ENCODE measurements at regions not wholly inside any gene's neighbourhood (a gene's known extent, or its start where the extent isn't known, plus 50 kb on each side); places are given as distances from the start of the nearest gene placed in this dataset.

GRCh38 chr3:55349851-55350250 is 137.3 kb downstream of the WNT5A start:
- ChIA-PET SMC1A (ENCODE audit: uncharacterized antibody, unreplicated experiment) (no interaction called here), POLR2A (interaction anchor here (0.6 kb wide), 1 partner anchor 59 kb away, joined by 3 read pairs; no protein-coding TSS in a partner anchor), CTCF (interaction anchor here (0.6 kb wide), 1 partner anchor 947 kb away, joined by 3 read pairs; no protein-coding TSS in a partner anchor), RAD21 (ENCODE audit: unreplicated experiment) (no interaction called here)
- intact Hi-C loops (cut with micrococcal nuclease; ENCODE audit: unreplicated experiment) (no loop called here), in situ Hi-C loops (cut with MboI) (no loop called here)
- BruUV-seq (replicated peaks) = no TSS peak
- Histone ChIP-seq H3K9ac (ENCODE audit: control insufficient read depth, insufficient read depth, low read length) (no peak overlapping the region), H3K4me3 (no peak overlapping the region), H3K4me1 (ENCODE audit: control insufficient read depth, insufficient read depth, low read length) (no peaks in the 10 kb centered on the region), H3K36me3 (ENCODE audit: control insufficient read depth in 2 of 2, insufficient read depth in 2 of 2, low read length in 1 of 2) (no peaks in the 10 kb centered on the region), H2AFZ (ENCODE audit: control insufficient read depth, low read depth, low read length) (no peak overlapping the region), H3K4me2 (ENCODE audit: control insufficient read depth, insufficient read depth) (no peak overlapping the region), H4K20me1 (ENCODE audit: control insufficient read depth, insufficient read depth) (no peaks in the 10 kb centered on the region), H3K79me2 (ENCODE audit: control insufficient read depth, insufficient read depth, low read length) (no peaks in the 10 kb centered on the region), H3K27ac (ENCODE audit: control insufficient read depth, insufficient read depth) (no peak overlapping the region), H3K9me3 (replicated peaks; ENCODE audit: control insufficient read depth, insufficient read depth, low read length) (no peaks in the 10 kb centered on the region), H3K27me3 (replicated peaks in 1 of 2; ENCODE audit: control insufficient read depth in 2 of 2, insufficient read depth in 2 of 2, low read length in 1 of 2) (peaks cover 0 to 3% of the 10 kb centered on the region in 2 experiments; a peak in 1 of 4 replicates)
- TF ChIP-seq NFIC (IDR thresholded peaks at IDR 0.05; ENCODE audit: low read depth, low read length) (no peak), ZSCAN29 (IDR thresholded peaks at IDR 0.05) (no peak), CEBPB (IDR thresholded peaks at IDR 0.05; ENCODE audit: borderline replicate concordance in 1 of 2, low read depth in 2 of 2, low read length in 2 of 2) (no peak), ZNF207 (IDR thresholded peaks at IDR 0.05; ENCODE audit: borderline replicate concordance) (no peak), PML (IDR thresholded peaks at IDR 0.05; ENCODE audit: low read length) (no peak), YY1 (IDR thresholded peaks at IDR 0.05; ENCODE audit: low read depth, low read length) (no peak), SMARCA5 (IDR thresholded peaks at IDR 0.05) (no peak), JUND (IDR thresholded peaks at IDR 0.05; ENCODE audit: low read depth, low read length) (no peak), BHLHE40 (IDR thresholded peaks at IDR 0.05; ENCODE audit: borderline replicate concordance in 1 of 2, low read depth in 2 of 2, low read length in 1 of 2) (no peak), CTCF (IDR thresholded peaks at IDR 0.05 in 2 of 3, conservative IDR thresholded peaks at IDR 0.05 in 1 of 3; ENCODE audit: control insufficient read depth in 2 of 3, extremely low read depth in 1 of 3, insufficient read depth in 1 of 3, low read depth in 3 of 3, low read length in 3 of 3) (no peak), IKZF1 (conservative IDR thresholded peaks at IDR 0.05) (no peak), BCL11A (IDR thresholded peaks at IDR 0.05; ENCODE audit: low read depth, low read length) (no peak), POU2F2 (IDR thresholded peaks at IDR 0.05; ENCODE audit: borderline replicate concordance, low read depth, low read length) (no peak), ATF7 (IDR thresholded peaks at IDR 0.05; ENCODE audit: low read depth) (no peak), POLR2AphosphoS5 (IDR thresholded peaks at IDR 0.05; ENCODE audit: low read length) (no peak), FOXK2 (IDR thresholded peaks at IDR 0.05) (no peak), NFXL1 (IDR thresholded peaks at IDR 0.05; ENCODE audit: borderline replicate concordance) (no peak), SUPT20H (IDR thresholded peaks at IDR 0.05; ENCODE audit: borderline replicate concordance, control insufficient read depth, low read depth, low read length) (no peak)
- DNase-seq (ENCODE audit: low read depth, low spot score) (no peak), ATAC-seq (no peak), FAIRE-seq (no peak)
- 0% methylated on average over 1 of the region's 1 CpG for WGBS (ENCODE audit: insufficient coverage, insufficient replicate concordance, low lambda C conversion rate, missing lambda C conversion rate)

All from GM12878 (cell line).